Activated naive CD4-positive, alpha-beta T cell treated with anti-CD3 and anti-CD28 coated beads, Interleukin-2, amount 50 U/mL, for 16 hours (primary cell): ENCODE measurements at regions not wholly inside any gene's neighbourhood (a gene's known extent, or its start where the extent isn't known, plus 50 kb on each side); places are given as distances from the start of the nearest gene placed in this dataset.

Experiments used
- DNase-seq: peaks from one replicate; pipeline ENCODE4 v3.0.0-alpha.2; 2020

GRCh38 chr2:144063602-144064001 lies 456.3 kb downstream of the ZEB2 start:
- DNase-seq = no peak

DNA sequence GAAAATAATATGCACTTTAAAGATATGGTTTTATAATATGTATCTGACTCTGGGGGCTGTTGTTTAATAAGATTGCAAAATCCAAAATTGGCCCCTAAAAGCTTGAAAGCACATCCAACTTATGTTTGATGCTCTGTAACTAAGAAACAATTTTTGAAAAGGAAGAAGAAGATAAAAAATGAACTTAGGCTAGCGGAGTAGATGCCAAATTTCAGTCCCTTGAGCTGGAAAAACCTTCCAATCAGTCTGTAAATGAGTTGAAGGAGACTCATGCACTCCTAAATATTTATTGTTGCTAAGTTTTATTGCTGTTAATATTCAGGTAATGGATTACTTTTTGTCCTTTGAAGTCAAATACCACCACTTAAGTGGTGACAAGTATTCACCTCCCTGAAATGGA lies 465.0 kb downstream of the ZEB2 start:
- DNase-seq = no peak

- DNase-seq = no peak
Measured at GRCh38 chr2:144052083-144052482, 467.8 kb downstream of the ZEB2 start.

GRCh38 chr2:144049137-144049536 lies 470.8 kb downstream of the ZEB2 start:
- no peak for DNase-seq

- DNase-seq = no peak
Measured at GRCh38 chr2:144048631-144049060, 471.3 kb downstream of the ZEB2 start.

GRCh38 chr2:144042751-144043150 lies 477.2 kb downstream of the ZEB2 start:
- no peak for DNase-seq

GRCh38 chr2:144041612-144042011 lies 478.3 kb downstream of the ZEB2 start:
- DNase-seq = no peak

DNA sequence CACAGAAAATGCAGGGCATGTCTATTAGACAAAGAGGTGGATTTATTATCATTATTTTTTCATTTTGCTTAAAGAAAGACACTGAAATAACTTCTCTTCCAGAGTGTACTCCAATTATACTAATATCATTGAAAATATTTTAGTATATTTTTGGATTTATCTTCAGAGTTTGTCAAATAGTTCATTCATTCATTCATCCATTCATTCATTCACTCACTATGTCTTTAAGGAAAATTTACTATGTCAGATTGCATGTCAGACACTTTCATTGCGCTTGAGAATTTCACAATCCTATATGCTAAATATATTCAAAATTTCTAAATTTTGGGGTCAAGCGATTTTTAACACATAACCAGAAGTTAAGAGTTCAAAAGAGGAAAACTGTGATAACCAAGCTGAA lies 479.1 kb downstream of the ZEB2 start:
- no peak for DNase-seq

DNA sequence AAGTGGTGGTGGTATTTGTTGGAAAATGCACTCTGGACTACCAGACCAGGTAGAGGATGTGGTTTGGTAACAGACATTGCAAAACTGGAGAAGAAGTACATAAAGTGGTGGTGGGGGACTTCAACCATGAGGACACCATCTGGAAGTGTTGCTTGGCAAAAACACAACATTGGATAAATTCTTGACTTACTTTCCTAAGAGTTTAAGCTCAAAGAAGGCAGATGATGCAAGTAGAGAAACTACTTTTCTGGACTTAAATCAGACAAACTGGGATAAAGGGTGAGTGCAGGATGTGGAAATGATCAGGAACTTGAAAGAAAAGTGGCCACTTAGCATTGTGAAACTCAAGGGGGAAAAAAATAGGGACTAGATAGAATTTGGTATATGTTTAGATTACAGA lies 487.4 kb downstream of the ZEB2 start:
- DNase-seq = no peak

- no peak for DNase-seq
Measured at GRCh38 chr2:144030791-144031190, 489.1 kb downstream of the ZEB2 start.

GRCh38 chr2:144027593-144027992 lies 492.3 kb downstream of the ZEB2 start:
- no peak for DNase-seq

DNA sequence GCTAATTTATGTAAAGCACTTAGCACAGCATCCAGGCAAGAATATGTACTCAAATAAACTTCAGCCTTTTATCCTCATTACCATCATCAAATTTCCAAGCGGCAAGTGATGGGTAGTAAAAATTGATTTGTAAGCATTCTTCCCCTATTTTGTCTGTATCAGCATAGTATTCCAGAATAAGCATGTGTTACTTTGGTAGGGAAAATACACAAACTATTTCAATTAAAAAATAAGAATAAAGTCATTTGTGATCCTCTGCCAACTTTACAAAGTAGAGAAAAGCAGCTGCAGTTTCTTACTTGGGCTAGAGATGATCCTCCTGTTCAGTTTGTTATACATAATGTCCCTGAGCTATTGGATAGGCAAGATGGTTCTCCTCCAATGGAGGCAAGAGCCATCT lies 493.2 kb downstream of the ZEB2 start:
- no peak for DNase-seq

DNA sequence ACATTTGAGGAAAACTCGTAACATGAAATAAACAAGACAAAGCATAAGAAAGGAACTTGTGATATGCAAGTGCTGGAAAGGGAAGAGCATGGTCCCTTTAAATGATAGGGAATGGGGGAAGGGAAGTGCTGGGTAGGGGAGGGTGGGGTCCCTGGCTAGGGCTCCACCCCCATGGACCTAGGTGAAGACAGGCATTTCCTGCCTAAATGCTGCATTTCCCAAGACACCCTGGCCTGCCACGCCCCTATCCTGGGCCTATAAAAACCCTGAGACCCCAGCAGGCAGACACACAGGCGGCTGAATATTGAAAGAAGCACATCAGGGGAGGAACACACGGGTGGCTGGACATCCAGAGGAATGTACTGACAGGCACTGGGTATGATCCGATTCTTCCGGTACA lies 499.9 kb downstream of the ZEB2 start:
- no peak for DNase-seq

DNA sequence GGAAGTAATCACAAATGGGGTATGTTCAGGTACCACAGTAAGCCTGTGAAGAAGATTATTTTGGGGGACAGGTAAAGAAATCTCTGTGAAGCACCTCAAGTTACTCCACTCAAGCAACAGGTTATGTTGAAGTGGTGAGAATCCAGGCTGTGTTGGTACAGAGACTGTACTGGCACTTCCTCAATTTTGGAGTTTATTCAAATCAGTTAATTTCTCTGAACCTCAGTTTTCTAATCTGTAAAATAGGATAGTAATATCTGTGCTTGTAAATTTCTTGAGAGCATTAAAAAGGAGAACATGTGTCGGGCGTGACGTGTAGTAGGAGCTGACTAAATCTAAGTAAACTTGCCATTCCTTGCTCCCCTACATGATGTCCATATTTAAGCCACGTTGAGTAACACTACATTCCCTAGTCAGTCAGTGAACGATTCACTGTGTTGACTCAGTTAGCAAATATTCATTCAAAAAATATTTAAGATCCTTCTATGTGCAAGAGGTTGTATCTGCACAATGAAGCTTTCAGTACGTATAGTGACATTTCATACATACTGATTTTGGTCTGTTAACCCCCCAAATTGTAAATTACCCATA lies 504.2 kb downstream of the ZEB2 start:
- no peak for DNase-seq

GRCh38 chr2:144015036-144015435 lies 504.9 kb downstream of the ZEB2 start:
- no peak for DNase-seq

DNA sequence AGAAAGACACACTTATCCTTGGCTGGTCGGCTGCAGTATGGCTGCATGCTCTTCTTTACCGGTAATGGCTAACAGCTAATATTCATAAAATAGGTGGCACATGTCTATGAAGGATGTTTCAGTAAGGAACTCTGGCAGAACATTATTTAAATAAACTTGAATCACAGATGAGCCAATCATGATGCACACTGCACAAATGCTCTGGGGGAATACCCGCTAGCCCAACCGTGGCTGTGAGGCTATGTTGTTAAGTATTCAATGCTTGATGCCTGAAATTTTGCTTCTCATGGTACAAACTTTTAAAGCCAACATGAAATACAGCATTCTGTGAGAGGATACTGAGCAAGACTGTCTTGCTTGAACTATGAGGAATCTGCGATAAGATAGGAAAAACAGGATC lies 505.8 kb downstream of the ZEB2 start:
- DNase-seq = no peak

DNA sequence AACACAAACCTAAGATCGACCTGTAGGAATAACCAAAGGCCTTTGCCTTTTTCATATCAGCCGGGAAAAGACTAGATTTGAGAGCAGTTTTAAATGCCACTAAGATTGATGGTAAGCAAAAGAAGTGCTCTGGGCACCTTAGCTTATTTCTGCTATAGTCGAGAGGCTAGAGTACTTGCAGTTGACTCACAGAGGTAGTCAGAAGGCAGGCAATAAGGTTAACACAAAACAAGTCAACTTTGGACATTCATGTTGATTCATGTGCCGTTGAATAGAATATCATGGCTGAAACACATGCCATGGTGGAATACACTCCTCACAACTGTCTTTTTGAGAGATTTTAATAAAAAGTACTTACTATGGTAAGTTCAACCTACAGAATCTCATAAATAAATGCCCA lies 507.6 kb downstream of the ZEB2 start:
- DNase-seq = no peak

GRCh38 chr2:144011553-144011952 lies 508.4 kb downstream of the ZEB2 start:
- no peak for DNase-seq

DNA sequence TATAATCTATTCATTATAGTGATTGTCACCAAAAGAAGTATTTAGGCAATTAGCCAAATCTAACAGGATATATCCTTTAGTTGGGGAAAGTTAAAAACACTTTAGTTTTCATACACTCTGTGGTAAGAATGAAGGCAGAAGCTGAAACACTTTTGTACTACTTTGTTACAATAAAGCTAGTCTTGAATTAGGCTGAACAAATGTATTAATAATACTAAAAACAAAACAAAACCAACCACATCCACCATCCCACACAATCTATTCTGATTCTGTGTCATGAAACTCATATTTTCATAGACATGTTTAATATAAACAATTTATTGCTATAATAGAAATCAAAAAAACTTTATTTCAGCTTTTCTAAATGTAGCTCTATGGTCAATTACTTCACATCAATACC lies 508.8 kb downstream of the ZEB2 start:
- DNase-seq = no peak

GRCh38 chr2:144010096-144010836 lies 509.7 kb downstream of the ZEB2 start:
- no peak for DNase-seq

- DNase-seq = no peak
Measured at GRCh38 chr2:144006139-144006538, 513.8 kb downstream of the ZEB2 start.

DNA sequence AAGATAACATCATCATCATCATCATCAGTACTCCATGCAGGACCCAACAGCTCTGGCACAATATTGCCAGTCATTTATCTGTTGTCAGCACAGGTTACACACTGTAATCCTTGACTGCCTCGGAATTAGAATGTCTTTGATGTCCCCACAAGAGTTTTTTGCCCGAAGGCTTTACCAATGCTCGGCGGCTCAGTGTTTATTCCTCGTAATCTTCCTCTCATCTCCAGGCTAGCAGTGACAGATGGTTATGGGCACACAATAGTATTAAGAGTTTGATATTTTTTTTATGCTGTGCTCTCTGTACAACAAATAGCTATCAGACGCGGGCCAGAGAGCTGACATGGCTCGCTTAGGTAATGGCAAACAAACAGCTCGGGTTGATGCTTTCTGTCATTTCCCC lies 515.2 kb downstream of the ZEB2 start:
- DNase-seq = no peak

GRCh38 chr2:144003460-144004075 lies 516.4 kb downstream of the ZEB2 start:
- DNase-seq = no peak

GRCh38 chr2:143996974-143997373 lies 522.9 kb downstream of the ZEB2 start:
- no peak for DNase-seq

- no peak for DNase-seq
Measured at GRCh38 chr2:143994961-143995360, 525.0 kb downstream of the ZEB2 start.
